ENCODE measurements at regions not wholly inside any gene's neighbourhood (a gene's known extent, or its start where the extent isn't known, plus 50 kb on each side); places are given as distances from the start of the nearest gene placed in this dataset.

DNA sequence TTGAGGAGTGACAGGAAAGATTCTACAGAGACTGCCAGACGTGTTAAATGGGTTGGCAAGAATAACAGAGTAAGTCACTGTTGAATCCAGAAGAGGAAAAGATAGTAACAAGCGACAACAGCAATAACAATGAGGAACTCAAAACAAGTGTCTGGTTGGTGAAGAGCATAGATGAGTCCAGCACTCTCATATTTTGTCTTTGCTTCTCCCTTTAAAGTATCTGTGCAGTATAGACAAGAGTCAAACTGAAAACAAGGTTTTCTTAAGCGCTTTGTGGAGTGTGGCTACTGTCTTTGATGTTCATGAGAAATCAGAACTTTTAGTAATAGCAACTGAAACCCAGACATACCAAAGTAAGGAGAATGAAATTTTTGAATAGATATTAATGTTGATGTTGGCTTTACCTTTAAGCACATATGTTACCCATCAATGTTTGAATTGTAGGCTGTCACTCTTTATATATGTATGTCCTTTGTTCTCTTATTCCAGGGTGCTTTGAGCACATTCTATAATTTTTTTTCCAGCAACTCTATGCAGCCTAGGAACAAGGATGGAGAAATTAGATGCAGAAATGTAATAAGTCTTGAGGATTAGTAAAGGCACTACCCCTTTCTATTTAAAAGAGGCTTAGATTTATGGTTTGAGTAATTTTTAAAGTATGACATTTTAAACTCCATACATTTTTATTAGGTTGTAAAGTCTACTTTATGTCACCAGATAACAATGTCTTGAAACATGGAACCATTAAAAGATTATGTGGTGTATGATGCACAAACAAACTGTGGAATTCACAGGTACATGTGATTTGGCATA, 185.5 kb downstream of the NFKBIZ start:
- Histone ChIP-seq H3K79me2 (ENCODE audit: insufficient read depth, low read length) (no peaks in the 10 kb centered on the region), H3K9me3 (replicated peaks in 1 of 2; ENCODE audit: control insufficient read depth in 1 of 2, insufficient read depth in 1 of 2, low read length in 2 of 2) (peaks cover 0 to 3% of the 10 kb centered on the region in 2 donors), H3K9ac (ENCODE audit: insufficient read depth, low read length, poor library complexity, severe bottlenecking) (no peak overlapping the region), H3K27ac (ENCODE audit: low read depth in 1 of 2, low read length in 2 of 2) (no peak overlapping the region), H3K27me3 (ENCODE audit: control insufficient read depth in 2 of 2, insufficient read depth in 2 of 2, low read length in 2 of 2) (no peaks in the 10 kb centered on the region), H4K20me1 (ENCODE audit: insufficient read depth, low read length) (no peaks in the 10 kb centered on the region), H3K4me2 (replicated peaks; ENCODE audit: extremely low read depth, low read length, poor library complexity, severe bottlenecking) (no peak overlapping the region), H3K36me3 (replicated peaks in 1 of 2; ENCODE audit: control insufficient read depth in 1 of 2, insufficient read depth in 2 of 2, low read length in 2 of 2) (no peaks in the 10 kb centered on the region), H3K4me3 (replicated peaks in 1 of 3; ENCODE audit: low read depth in 2 of 3, low read length in 3 of 3) (no peak overlapping the region), H2AFZ (ENCODE audit: insufficient read depth, low read depth, low read length, poor library complexity, severe bottlenecking) (no peak overlapping the region), H3K4me1 (ENCODE audit: control insufficient read depth in 1 of 2, insufficient read depth in 2 of 2, low read length in 2 of 2) (peaks cover 29 to 53% of the 10 kb centered on the region in 2 donors)
- H3K27me3 Mint-ChIP-seq (ENCODE audit: low read depth in 3 of 3): no peaks in the 10 kb centered on the region
- peaks cover 0 to 6% (median 2%) of the 10 kb centered on the region in 7 donors for H3K9me3 Mint-ChIP-seq
- peaks cover 28% of the 10 kb centered on the region for H3K4me1 Mint-ChIP-seq
- H3K27ac Mint-ChIP-seq: no peak overlapping the region
- no peaks in the 10 kb centered on the region for H3K36me3 Mint-ChIP-seq
- no peak for TF ChIP-seq CTCF (IDR thresholded peaks at IDR 0.05)
- WGBS (ENCODE audit: insufficient coverage): no CpG with 5 or more reads among the region's 3 CpGs
- DNase-seq: no peak
- H3K4me3 Mint-ChIP-seq: no peak overlapping the region
- intact Hi-C loops (cut with micrococcal nuclease): loop anchor here (5.0 to 10.0 kb wide), 2 partner anchors 48 to 140 kb away; no protein-coding TSS in a partner anchor

- Histone ChIP-seq H3K4me3 (replicated peaks in 1 of 3; ENCODE audit: low read depth in 2 of 3, low read length in 3 of 3) (no peak overlapping the region), H3K9me3 (replicated peaks in 1 of 2; ENCODE audit: control insufficient read depth in 1 of 2, insufficient read depth in 1 of 2, low read length in 2 of 2) (peaks cover 0 to 12% of the 10 kb centered on the region in 2 donors), H3K9ac (ENCODE audit: insufficient read depth, low read length, poor library complexity, severe bottlenecking) (no peak overlapping the region), H3K27me3 (ENCODE audit: control insufficient read depth in 2 of 2, insufficient read depth in 2 of 2, low read length in 2 of 2) (no peaks in the 10 kb centered on the region), H3K4me1 (ENCODE audit: control insufficient read depth in 1 of 2, insufficient read depth in 2 of 2, low read length in 2 of 2) (peaks cover 20 to 41% of the 10 kb centered on the region in 2 donors), H3K36me3 (replicated peaks in 1 of 2; ENCODE audit: control insufficient read depth in 1 of 2, insufficient read depth in 2 of 2, low read length in 2 of 2) (no peaks in the 10 kb centered on the region), H3K79me2 (ENCODE audit: insufficient read depth, low read length) (no peaks in the 10 kb centered on the region), H3K27ac (ENCODE audit: low read depth in 1 of 2, low read length in 2 of 2) (no peak overlapping the region), H4K20me1 (ENCODE audit: insufficient read depth, low read length) (no peaks in the 10 kb centered on the region), H2AFZ (ENCODE audit: insufficient read depth, low read depth, low read length, poor library complexity, severe bottlenecking) (no peak overlapping the region), H3K4me2 (replicated peaks; ENCODE audit: extremely low read depth, low read length, poor library complexity, severe bottlenecking) (no peak overlapping the region)
- TF ChIP-seq CTCF (IDR thresholded peaks at IDR 0.05): no peak
- Mint-ChIP-seq H3K4me3 (no peak overlapping the region), H3K27ac (peak overlapping the region in 2 of 7 donors; percentile 75 to 79), H3K4me1 (peaks cover 20% of the 10 kb centered on the region), H3K9me3 (peaks cover 0 to 11% (median 9%) of the 10 kb centered on the region in 7 donors), H3K36me3 (no peaks in the 10 kb centered on the region), H3K27me3 (ENCODE audit: low read depth in 3 of 3) (peaks cover 0 to 3% (median 0%) of the 10 kb centered on the region in 3 donors)
- WGBS (ENCODE audit: insufficient coverage): 14% methylated on average over 1 of the region's 2 CpGs
- intact Hi-C loops (cut with micrococcal nuclease): loop anchor here in 1 of 2 donors (10.0 kb wide), 1 partner anchor 141 kb away; no protein-coding TSS in a partner anchor
- peak; percentile 21 to 35 (median 34) for DNase-seq
These were observed 186.7 kb downstream of the NFKBIZ start for GRCh38 chr3:102036017-102036416.
